SIG-M5 treated with dmso at 0.1 percent for 504 hours (cell line): ENCODE measurements at regions not wholly inside any gene's neighbourhood (a gene's known extent, or its start where the extent isn't known, plus 50 kb on each side); places are given as distances from the start of the nearest gene placed in this dataset.
"Not testable (repeated sequence)": the region's sequence is repeated elsewhere in the genome, so short reads cannot be mapped to it uniquely, and the experiment has no call there.

ENCODE experiments used
- DNase-seq: peaks from one replicate; lab custom pipeline; 2025; ENCODE audit not compliant: unreplicated experiment; lab: John Stamatoyannopoulos, UW

GRCh38 chr3:21036888-21037287, 714.1 kb downstream of the ZNF385D start:
- no peak for DNase-seq

- DNase-seq, result no peak
Measured at GRCh38 chr3:21028412-21028811, 722.6 kb downstream of the ZNF385D start.

- no peak for DNase-seq
Measured at GRCh38 chr3:21024563-21024962, 726.4 kb downstream of the ZNF385D start.

GRCh38 chr3:21020681-21021080, 730.3 kb downstream of the ZNF385D start:
- no peak for DNase-seq

GRCh38 chr3:21020043-21020442, 731.0 kb downstream of the ZNF385D start:
- no peak for DNase-seq

- no peak for DNase-seq
Measured at GRCh38 chr3:21017115-21017852, 733.7 kb downstream of the ZNF385D start.

- DNase-seq, result no peak
Measured at GRCh38 chr3:21013566-21013965, 737.4 kb downstream of the ZNF385D start.

- no peak for DNase-seq
Measured at GRCh38 chr3:20999661-21000060, 751.3 kb downstream of the ZNF385D start.

GRCh38 chr3:20997183-20997582, 753.8 kb downstream of the ZNF385D start:
- DNase-seq, result no peak

- no peak for DNase-seq
Measured at GRCh38 chr3:20990896-20991295, 760.1 kb downstream of the ZNF385D start.

GRCh38 chr3:20989653-20990052, 761.4 kb downstream of the ZNF385D start:
- not testable (repeated sequence) for DNase-seq

GRCh38 chr3:20984594-20985205, 766.3 kb downstream of the ZNF385D start:
- DNase-seq, result no peak

- DNase-seq, result no peak
Measured at GRCh38 chr3:20975188-20975651, 775.8 kb downstream of the ZNF385D start.

- no peak for DNase-seq
Measured at GRCh38 chr3:20974396-20974795, 776.6 kb downstream of the ZNF385D start.

GRCh38 chr3:20970807-20971206, 780.2 kb downstream of the ZNF385D start:
- not testable (repeated sequence) for DNase-seq

GRCh38 chr3:20967485-20967884, 781.5 kb upstream of the SGO1 start:
- DNase-seq, result not testable (repeated sequence)

- DNase-seq, result no peak
Measured at GRCh38 chr3:20958161-20958560, 772.2 kb upstream of the SGO1 start.

- DNase-seq, result no peak
Measured at GRCh38 chr3:20945892-20946291, 759.9 kb upstream of the SGO1 start.

- DNase-seq, result no peak
Measured at GRCh38 chr3:20935791-20936190, 749.8 kb upstream of the SGO1 start.

GRCh38 chr3:20931834-20932233, 745.8 kb upstream of the SGO1 start:
- no peak for DNase-seq

GRCh38 chr3:20930034-20930433, 744.0 kb upstream of the SGO1 start:
- no peak for DNase-seq

- DNase-seq, result no peak
Measured at GRCh38 chr3:20924646-20925385, 738.8 kb upstream of the SGO1 start.
